ENCODE measurements at regions not wholly inside any gene's neighbourhood (a gene's known extent, or its start where the extent isn't known, plus 50 kb on each side); places are given as distances from the start of the nearest gene placed in this dataset.
A peak's percentile ranks its signal among the peaks of the same experiment; 100 is the strongest.

GRCh38 chr13:66139250-66139649 is 1090.9 kb downstream of the PCDH9 start (continued):
- no peak for TF ChIP-seq FLYWCH1 (CRISPR knock-in tag; IDR thresholded peaks at IDR 0.05)

DNA sequence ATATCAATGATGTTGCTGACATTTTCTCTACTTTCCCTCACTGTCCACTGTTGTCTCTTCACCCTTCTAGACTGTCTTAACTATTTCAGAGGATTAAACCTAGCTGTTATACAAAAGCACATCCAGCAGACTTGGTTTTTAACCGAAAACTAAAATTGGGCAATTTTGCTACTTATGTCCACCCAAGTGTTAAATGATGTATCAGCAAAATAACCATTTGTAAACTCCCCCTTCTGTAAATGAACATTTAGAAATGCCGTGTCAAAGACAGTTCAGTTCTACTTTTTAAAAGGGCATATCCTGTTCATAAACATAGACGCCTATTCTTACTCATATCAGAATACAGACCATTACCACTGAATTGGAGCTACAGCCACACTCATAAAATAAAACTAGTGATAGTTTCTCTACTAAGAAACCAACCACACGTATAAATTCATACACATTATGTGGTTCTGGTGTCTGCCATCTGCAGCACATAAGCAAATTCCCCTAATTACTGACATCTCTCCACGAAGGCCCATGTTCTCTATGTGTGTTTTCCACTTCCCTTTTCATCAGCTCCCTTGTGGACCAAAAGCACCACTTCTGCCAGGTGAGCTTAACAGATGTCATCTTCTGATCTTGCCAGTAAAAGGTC is 1091.8 kb downstream of the PCDH9 start:
- in situ Hi-C loops (cut with HindIII; ENCODE audit: extremely low pct_ligation_motif_present, low pct_unique_long_range_greater_than_20kb), result no loop called here
- no peak overlapping the region for H3K4me3 ChIP-seq (replicated peaks in 1 of 3; ENCODE audit: insufficient read depth in 1 of 3, low read depth in 2 of 3, low read length in 3 of 3)
- H3K9ac ChIP-seq (ENCODE audit: insufficient read depth, low read depth, low read length), result no peak overlapping the region
- H3K9me3 ChIP-seq (ENCODE audit: low read length), result peaks cover 5% of the 10 kb centered on the region
- POLR2A ChIA-PET, result no interaction called here
- intact Hi-C loops (cut with micrococcal nuclease; ENCODE audit: unreplicated experiment), result no loop called here
- no TSS peak for BruUV-seq (replicated peaks)
- ATAC-seq, result no peak
- DNase-seq (ENCODE audit: low spot score), result no peak
- no peak overlapping the region for H3K4me2 ChIP-seq (ENCODE audit: low read depth, low read length)
- FAIRE-seq, result no peak
- no peaks in the 10 kb centered on the region for H3K36me3 ChIP-seq (replicated peaks in 1 of 2; ENCODE audit: control insufficient read depth in 1 of 2, insufficient read depth in 2 of 2, low read length in 2 of 2)
- H4K20me1 ChIP-seq (ENCODE audit: insufficient read depth, low read length), result no peaks in the 10 kb centered on the region
- H3K4me1 ChIP-seq (ENCODE audit: insufficient read depth, low read length), result peaks cover 19% of the 10 kb centered on the region
- no peaks in the 10 kb centered on the region for H3K79me2 ChIP-seq (ENCODE audit: insufficient read depth, low read length)
- 49% methylated on average over 5 of the region's 5 CpGs for WGBS (ENCODE audit: low lambda C conversion rate)
- CTCF ChIA-PET (ENCODE audit: low intra/inter-chr PET ratio, low total read pairs), result no interaction called here
- H3K27ac ChIP-seq (ENCODE audit: extremely low read length, insufficient read depth, low read length), result no peak overlapping the region
- no peak overlapping the region for H2AFZ ChIP-seq (ENCODE audit: low read length)
- H3K27me3 ChIP-seq (ENCODE audit: control insufficient read depth in 1 of 2, insufficient read depth in 2 of 2, low read length in 2 of 2), result no peaks in the 10 kb centered on the region; a peak in 1 of 5 replicates
- TF ChIP-seq MAFF (IDR thresholded peaks at IDR 0.05; ENCODE audit: low read depth, low read length) (peak; percentile 90), ZNF180 (CRISPR knock-in tag; IDR thresholded peaks at IDR 0.05; ENCODE audit: borderline replicate concordance, low read depth) (no peak), MAFK (conservative IDR thresholded peaks at IDR 0.05 in 1 of 2, IDR thresholded peaks at IDR 0.05 in 1 of 2; ENCODE audit: low read length in 2 of 2) (peak; percentile 76 to 90), NFIB (CRISPR knock-in tag; IDR thresholded peaks at IDR 0.05; ENCODE audit: borderline replicate concordance) (no peak), CCAR2 (optimal IDR thresholded peaks at IDR 0.05; ENCODE audit: low read depth, low read length) (no peak), ZC3H13 (CRISPR knock-in tag; IDR thresholded peaks at IDR 0.05) (no peak), BORCS8-MEF2B (CRISPR knock-in tag; IDR thresholded peaks at IDR 0.05) (no peak), ZNF790 (CRISPR knock-in tag; IDR thresholded peaks at IDR 0.05; ENCODE audit: borderline replicate concordance) (no peak), ZNF292 (CRISPR knock-in tag; IDR thresholded peaks at IDR 0.05; ENCODE audit: borderline replicate concordance, low read depth) (no peak)
